T-cell (primary cell): ENCODE measurements at regions not wholly inside any gene's neighbourhood (a gene's known extent, or its start where the extent isn't known, plus 50 kb on each side); places are given as distances from the start of the nearest gene placed in this dataset.
A peak's percentile ranks its signal among the peaks of the same experiment; 100 is the strongest.
"Not testable (repeated sequence)": the region's sequence is repeated elsewhere in the genome, so short reads cannot be mapped to it uniquely, and the experiment has no call there.

ENCODE experiments used
- ATAC-seq, 4 experiments: fragments of 200-7000 bp in 3 of 4; fragments of 150-1000 bp in 1 of 4; cut with Tn5 transposase; replicated peaks in 1 of 4; 1 replicate in 3 of 4; 2 replicates in 1 of 4; pipeline ENCODE4 v1.10.0; 2021; ENCODE audit warnings: moderate library complexity in 3 of 4, mild to moderate bottlenecking in 2 of 4, moderate number of reproducible peaks in 1 of 4
- CTCF ChIA-PET, 2 donors: fragments of 300-600 bp; sonication (Branson Sonifier 250); formaldehyde crosslinking; loops; one replicate each; lab custom pipeline; 2022; ENCODE audit warnings: antibody characterized with exemption in 2 of 2; lab: Charles Lee
- POLR2A ChIA-PET, 2 donors: fragments of 300-600 bp; sonication (Branson Sonifier 250); formaldehyde crosslinking; loops; one replicate each; lab custom pipeline; 2022; ENCODE audit warnings: antibody characterized with exemption in 2 of 2; lab: Charles Lee
- DNase-seq, 35 experiments: peaks; one replicate each; pipeline versions ENCODE4 v3.0.0 to v3.0.0-alpha.2; 2013 to 2023
- H3K27ac ChIP-seq: one replicate; pipeline ENCODE4 v1.5.1; 2013; ENCODE audit warnings: low read length
- H3K27me3 ChIP-seq, 2 experiments: replicated peaks in 1 of 2; 1 replicate in 1 of 2; 2 replicates in 1 of 2; pipeline versions ENCODE4 v1.6.1 to v1.7.0; 2013; ENCODE audit warnings: low read length in 1 of 2, mixed read lengths in 1 of 2; ENCODE audit not compliant: control insufficient read depth in 2 of 2, insufficient read depth in 2 of 2; ENCODE audit errors: extremely low read depth in 1 of 2
- H3K36me3 ChIP-seq, 2 donors: 1 replicate in 1 of 2; 2 replicates in 1 of 2; pipeline versions ENCODE4 v1.6.1 to v1.7.0; 2013; ENCODE audit warnings: low read length in 1 of 2; ENCODE audit not compliant: control insufficient read depth in 2 of 2, insufficient read depth in 1 of 2; ENCODE audit errors: extremely low read depth in 1 of 2
- H3K4me1 ChIP-seq, 2 experiments: 1 replicate in 1 of 2; 2 replicates in 1 of 2; pipeline versions ENCODE4 v1.6.1 to v1.7.0; 2013; ENCODE audit warnings: low read length in 2 of 2, mixed read lengths in 1 of 2; ENCODE audit not compliant: insufficient read depth in 2 of 2, control insufficient read depth in 1 of 2; ENCODE audit errors: extremely low read depth in 1 of 2
- H3K4me3 ChIP-seq, 2 donors: 1 replicate in 1 of 2; 2 replicates in 1 of 2; pipeline versions ENCODE4 v1.5.1 to v1.7.0; 2013; ENCODE audit warnings: mild to moderate bottlenecking in 2 of 2, low read length in 1 of 2, moderate library complexity in 1 of 2; ENCODE audit not compliant: control insufficient read depth in 1 of 2; ENCODE audit errors: extremely low read depth in 1 of 2
- H3K9me3 ChIP-seq: 2 replicates; pipeline ENCODE4 v1.7.0; 2013
- H3K27ac Mint-ChIP-seq, 2 donors: one replicate each; pipeline ENCODE4 v1.8.0; 2020 to 2021; ENCODE audit warnings: mild to moderate bottlenecking in 2 of 2, mixed read lengths in 2 of 2
- H3K27me3 Mint-ChIP-seq, 2 donors: one replicate each; pipeline ENCODE4 v1.8.0; 2021 to 2022; ENCODE audit warnings: mixed read lengths in 2 of 2
- H3K36me3 Mint-ChIP-seq: one replicate; pipeline ENCODE4 v1.8.0; 2021; ENCODE audit warnings: mixed read lengths
- H3K4me1 Mint-ChIP-seq, 3 donors: one replicate each; pipeline ENCODE4 v1.8.0; 2020 to 2022; ENCODE audit warnings: mixed read lengths in 3 of 3, mild to moderate bottlenecking in 1 of 3
- H3K4me3 Mint-ChIP-seq, 3 donors: one replicate each; pipeline ENCODE4 v1.8.0; 2020 to 2022; ENCODE audit warnings: mild to moderate bottlenecking in 3 of 3, mixed read lengths in 3 of 3, moderate library complexity in 3 of 3
- H3K9me3 Mint-ChIP-seq, 3 donors: one replicate each; pipeline ENCODE4 v1.8.0; 2020 to 2022; ENCODE audit warnings: mixed read lengths in 3 of 3
- WGBS: methylation state at CpG from one replicate; pipeline ENCODE4 v1.1.5; 2013; ENCODE audit warnings: missing lambda C conversion rate; ENCODE audit not compliant: insufficient coverage; 5-methylcytosine and 5-hydroxymethylcytosine counted together

GRCh38 chr22:23381661-23382427, 198.2 kb downstream of the IGLL1 start:
- ATAC-seq (no peak), DNase-seq (no peak)
- Mint-ChIP-seq H3K4me3 (no peak overlapping the region), H3K4me1 (no peaks in the 10 kb centered on the region), H3K36me3 (no peaks in the 10 kb centered on the region), H3K27ac (no peak overlapping the region), H3K9me3 (no peaks in the 10 kb centered on the region), H3K27me3 (peaks cover 3 to 4% of the 10 kb centered on the region in 2 donors)
- H3K27ac ChIP-seq: no peak overlapping the region
- CTCF ChIA-PET: no interaction called here
- no peak overlapping the region for H3K4me3 ChIP-seq
- no peaks in the 10 kb centered on the region for H3K36me3 ChIP-seq
- POLR2A ChIA-PET: no interaction called here
- no peaks in the 10 kb centered on the region for H3K9me3 ChIP-seq
- WGBS: 73% methylated on average over 6 of the region's 16 CpGs
- peaks cover 0 to 28% of the 10 kb centered on the region in 2 experiments for H3K27me3 ChIP-seq
- H3K4me1 ChIP-seq: peaks cover 0 to 4% of the 10 kb centered on the region in 2 experiments

- no peak overlapping the region for H3K4me3 Mint-ChIP-seq
- H3K27ac Mint-ChIP-seq: no peak overlapping the region
- ChIA-PET POLR2A (no interaction called here), CTCF (no interaction called here)
- Histone ChIP-seq H3K36me3 (no peaks in the 10 kb centered on the region), H3K4me3 (no peak overlapping the region), H3K4me1 (peaks cover 0 to under 1% of the 10 kb centered on the region in 2 experiments), H3K27me3 (peaks cover 0 to 22% of the 10 kb centered on the region in 2 experiments), H3K27ac (no peak overlapping the region), H3K9me3 (no peaks in the 10 kb centered on the region)
- 96% methylated on average over 3 of the region's 4 CpGs for WGBS
- peaks cover 3% of the 10 kb centered on the region in 2 donors for H3K27me3 Mint-ChIP-seq
- no peaks in the 10 kb centered on the region for H3K4me1 Mint-ChIP-seq
- ATAC-seq (no peak), DNase-seq (no peak)
- no peaks in the 10 kb centered on the region for H3K36me3 Mint-ChIP-seq
- no peaks in the 10 kb centered on the region for H3K9me3 Mint-ChIP-seq
These were observed 199.2 kb downstream of the IGLL1 start for GRCh38 chr22:23380911-23381310.

- Mint-ChIP-seq H3K4me1 (no peaks in the 10 kb centered on the region), H3K27ac (no peak overlapping the region), H3K27me3 (peaks cover 0 to 3% of the 10 kb centered on the region in 2 donors), H3K4me3 (no peak overlapping the region), H3K9me3 (no peaks in the 10 kb centered on the region), H3K36me3 (no peaks in the 10 kb centered on the region)
- H3K27me3 ChIP-seq: peaks cover 0 to 15% of the 10 kb centered on the region in 2 experiments
- 63% methylated on average over 5 of the region's 5 CpGs for WGBS
- ChIA-PET CTCF (no interaction called here), POLR2A (no interaction called here)
- H3K9me3 ChIP-seq: no peaks in the 10 kb centered on the region
- DNase-seq: no peak
- ATAC-seq: no peak
- H3K27ac ChIP-seq: no peak overlapping the region
- H3K36me3 ChIP-seq: no peaks in the 10 kb centered on the region
- H3K4me1 ChIP-seq: no peaks in the 10 kb centered on the region
- H3K4me3 ChIP-seq: no peak overlapping the region
These were observed 199.9 kb downstream of the IGLL1 start for GRCh38 chr22:23380230-23380573.

- H3K36me3 ChIP-seq, CTCF ChIA-PET, H3K4me1 ChIP-seq, H3K4me3 Mint-ChIP-seq, ATAC-seq, H3K9me3 ChIP-seq, H3K4me1 Mint-ChIP-seq, H3K27ac Mint-ChIP-seq, POLR2A ChIA-PET, H3K36me3 Mint-ChIP-seq, H3K4me3 ChIP-seq, H3K27ac ChIP-seq, DNase-seq, H3K27me3 Mint-ChIP-seq, H3K9me3 Mint-ChIP-seq: not testable (repeated sequence)
- H3K27me3 ChIP-seq: peaks cover 0 to 11% of the 10 kb centered on the region in 2 experiments
- 86% methylated on average over 9 of the region's 18 CpGs for WGBS
These were observed 199.4 kb downstream of the BCR start for GRCh38 chr22:23379540-23380229.

- Histone ChIP-seq H3K4me3 (no peak overlapping the region), H3K36me3 (no peaks in the 10 kb centered on the region), H3K27ac (no peak overlapping the region), H3K27me3 (peaks cover 0 to 10% of the 10 kb centered on the region in 2 experiments), H3K4me1 (no peaks in the 10 kb centered on the region), H3K9me3 (no peaks in the 10 kb centered on the region)
- ChIA-PET POLR2A (no interaction called here), CTCF (no interaction called here)
- no peak for DNase-seq
- H3K36me3 Mint-ChIP-seq: no peaks in the 10 kb centered on the region
- 100% methylated on average over 1 of the region's 6 CpGs for WGBS
- peaks cover 0 to 3% of the 10 kb centered on the region in 2 donors for H3K27me3 Mint-ChIP-seq
- ATAC-seq: no peak
- H3K9me3 Mint-ChIP-seq: no peaks in the 10 kb centered on the region
- H3K4me3 Mint-ChIP-seq: no peak overlapping the region
- H3K4me1 Mint-ChIP-seq: no peaks in the 10 kb centered on the region
- H3K27ac Mint-ChIP-seq: no peak overlapping the region
These were observed 197.5 kb downstream of the BCR start for GRCh38 chr22:23377767-23378166.

- Histone ChIP-seq H3K4me3 (no peak overlapping the region), H3K27me3 (peaks cover 0 to 10% of the 10 kb centered on the region in 2 experiments), H3K36me3 (no peaks in the 10 kb centered on the region), H3K9me3 (no peaks in the 10 kb centered on the region), H3K27ac (no peak overlapping the region), H3K4me1 (no peaks in the 10 kb centered on the region)
- Mint-ChIP-seq H3K4me3 (no peak overlapping the region), H3K9me3 (no peaks in the 10 kb centered on the region), H3K27ac (no peak overlapping the region), H3K27me3 (peaks cover 0 to 3% of the 10 kb centered on the region in 2 donors), H3K36me3 (no peaks in the 10 kb centered on the region), H3K4me1 (no peaks in the 10 kb centered on the region)
- DNase-seq (peak in 13 of 35 experiments; percentile 6 to 39 (median 17)), ATAC-seq (peak; percentile 36 to 44 (median 44))
- ChIA-PET CTCF (interaction anchor here in 1 of 2 donors (0.6 kb wide), 1 partner anchor 12 kb away, joined by 3 read pairs; no protein-coding TSS in a partner anchor), POLR2A (no interaction called here)
- 60% methylated on average over 6 of the region's 6 CpGs for WGBS
These were observed 195.9 kb downstream of the BCR start for GRCh38 chr22:23376256-23376655.
